Lung (tissue), 11 donors: ENCODE measurements at regions not wholly inside any gene's neighbourhood (a gene's known extent, or its start where the extent isn't known, plus 50 kb on each side); places are given as distances from the start of the nearest gene placed in this dataset.

ENCODE experiments used
- ATAC-seq: fragments of 200-7000 bp; cut with Tn5 transposase; one replicate; pipeline ENCODE4 v1.9.1; 2020; ENCODE audit warnings: moderate number of reproducible peaks; ENCODE audit not compliant: insufficient read depth, low FRiP score
- DNase-seq, 3 donors: peaks; one replicate each; pipeline ENCODE4 v3.0.0-alpha.2; 2013 to 2017
- H3K27ac ChIP-seq, 2 donors: one replicate each; pipeline ENCODE4 v1.5.1; 2013; ENCODE audit warnings: mild to moderate bottlenecking in 2 of 2, moderate library complexity in 2 of 2, control low read depth in 1 of 2, inconsistent platforms in 1 of 2, low read depth in 1 of 2, low read length in 1 of 2
- H3K27me3 ChIP-seq, 3 donors: one replicate each; pipeline ENCODE4 v1.5.1; 2013; ENCODE audit warnings: low read length in 2 of 3; ENCODE audit not compliant: control insufficient read depth in 3 of 3, insufficient read depth in 3 of 3
- H3K36me3 ChIP-seq, 4 donors: one replicate each; pipeline ENCODE4 v1.5.1; 2013; ENCODE audit warnings: low read length in 4 of 4, mild to moderate bottlenecking in 1 of 4, moderate library complexity in 1 of 4; ENCODE audit not compliant: control insufficient read depth in 4 of 4, insufficient read depth in 4 of 4
- H3K4me1 ChIP-seq, 5 donors: one replicate each; pipeline ENCODE4 v1.5.1; 2013; ENCODE audit warnings: low read length in 5 of 5, mild to moderate bottlenecking in 2 of 5, moderate library complexity in 1 of 5; ENCODE audit not compliant: control insufficient read depth in 5 of 5, insufficient read depth in 5 of 5
- H3K4me3 ChIP-seq: one replicate; pipeline ENCODE4 v1.5.1; 2013; ENCODE audit warnings: mild to moderate bottlenecking, control low read depth, moderate library complexity
- H3K9ac ChIP-seq, 2 donors: one replicate each; pipeline ENCODE4 v1.5.1; 2013; ENCODE audit warnings: low read length in 2 of 2, control low read depth in 1 of 2; ENCODE audit not compliant: insufficient read depth in 1 of 2
- H3K9me3 ChIP-seq, 4 donors: one replicate each; pipeline ENCODE4 v1.5.1; 2013; ENCODE audit warnings: low read length in 3 of 4, mild to moderate bottlenecking in 1 of 4, moderate library complexity in 1 of 4; ENCODE audit not compliant: control insufficient read depth in 4 of 4, insufficient read depth in 3 of 4
- WGBS, 2 donors: extraction: QIAGEN DNeasy Blood & Tissue Kit; methylation state at CpG; one replicate each; pipeline ENCODE4 v1.1.7; 2013; 5-methylcytosine and 5-hydroxymethylcytosine counted together
- TF ChIP-seq, protein P1 (sequence below): IDR thresholded peaks from 2 replicates; pipeline ENCODE4 v1.5.1; 2012; ENCODE audit warnings: mild to moderate bottlenecking; ENCODE audit errors: control extremely low read depth, extremely low read depth
- donor health status: control.
- donor health status: control.
- donor health status: Bipolar disorder and iron deficiency.
- donor health status: healthy.
- donor health status: DM: yes; HTN: yes; CAD: no.

DNA sequence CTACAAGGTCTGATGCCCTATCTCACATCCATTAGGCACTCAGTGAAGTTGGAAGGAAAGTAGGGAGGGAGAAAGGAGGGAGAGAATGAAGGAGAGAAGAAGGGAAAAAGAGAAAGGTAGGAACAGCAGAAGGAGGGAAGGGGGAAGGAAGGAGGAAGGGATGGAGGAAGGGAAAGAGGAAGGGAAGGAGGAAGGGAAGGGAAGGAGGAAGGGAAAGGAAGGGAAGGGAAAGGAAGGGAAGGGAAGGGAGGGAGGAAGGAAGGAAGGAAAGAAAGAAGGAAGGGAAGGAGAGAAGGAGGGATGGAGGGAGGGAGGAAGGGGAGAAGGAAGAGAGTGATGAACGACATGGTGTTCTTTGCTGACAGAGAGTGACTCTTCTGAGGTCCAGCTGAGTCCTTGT lies 468.9 kb upstream of the MYT1L start:
- TF ChIP-seq, protein P1, sequence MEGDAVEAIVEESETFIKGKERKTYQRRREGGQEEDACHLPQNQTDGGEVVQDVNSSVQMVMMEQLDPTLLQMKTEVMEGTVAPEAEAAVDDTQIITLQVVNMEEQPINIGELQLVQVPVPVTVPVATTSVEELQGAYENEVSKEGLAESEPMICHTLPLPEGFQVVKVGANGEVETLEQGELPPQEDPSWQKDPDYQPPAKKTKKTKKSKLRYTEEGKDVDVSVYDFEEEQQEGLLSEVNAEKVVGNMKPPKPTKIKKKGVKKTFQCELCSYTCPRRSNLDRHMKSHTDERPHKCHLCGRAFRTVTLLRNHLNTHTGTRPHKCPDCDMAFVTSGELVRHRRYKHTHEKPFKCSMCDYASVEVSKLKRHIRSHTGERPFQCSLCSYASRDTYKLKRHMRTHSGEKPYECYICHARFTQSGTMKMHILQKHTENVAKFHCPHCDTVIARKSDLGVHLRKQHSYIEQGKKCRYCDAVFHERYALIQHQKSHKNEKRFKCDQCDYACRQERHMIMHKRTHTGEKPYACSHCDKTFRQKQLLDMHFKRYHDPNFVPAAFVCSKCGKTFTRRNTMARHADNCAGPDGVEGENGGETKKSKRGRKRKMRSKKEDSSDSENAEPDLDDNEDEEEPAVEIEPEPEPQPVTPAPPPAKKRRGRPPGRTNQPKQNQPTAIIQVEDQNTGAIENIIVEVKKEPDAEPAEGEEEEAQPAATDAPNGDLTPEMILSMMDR = no peak
- WGBS, 2 donors = 66 to 74% methylated on average over 1 of the region's 1 CpG
- ATAC-seq = no peak

DNA sequence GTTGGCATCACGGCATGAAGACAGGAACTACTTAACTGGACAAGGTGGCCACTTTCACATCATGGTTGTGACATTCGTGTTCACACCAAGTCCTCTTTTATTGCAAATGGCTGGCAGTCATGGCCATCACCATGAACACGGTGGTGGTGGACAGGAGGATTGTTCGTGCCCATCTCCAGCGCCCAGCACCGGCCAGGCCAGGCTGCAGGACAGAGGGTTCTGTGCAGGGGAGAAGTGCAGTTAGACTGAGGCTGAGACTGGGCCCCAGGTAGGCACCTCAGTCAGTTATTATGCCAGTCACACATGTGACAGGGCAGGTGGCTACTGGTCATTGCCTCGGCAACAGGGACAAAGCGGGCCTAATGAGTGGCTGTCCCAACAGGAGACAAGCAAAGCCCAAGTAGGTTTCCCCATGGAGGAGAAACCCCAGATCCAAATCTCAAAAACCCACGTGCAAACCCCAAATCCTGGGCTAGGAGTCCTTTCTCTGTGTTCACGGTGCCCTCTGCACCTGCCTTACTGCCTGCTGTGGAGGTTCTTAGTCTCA lies 468.1 kb upstream of the MYT1L start:
- WGBS, 2 donors = 85 to 87% methylated on average over 10 of the region's 10 CpGs
- no peak overlapping the region for H3K9ac ChIP-seq
- no peaks in the 10 kb centered on the region for H3K36me3 ChIP-seq
- TF ChIP-seq, protein P1 = no peak
- H3K4me1 ChIP-seq = no peaks in the 10 kb centered on the region
- no peak overlapping the region for H3K4me3 ChIP-seq
- peaks cover 0 to 8% (median 2%) of the 10 kb centered on the region in 4 donors for H3K9me3 ChIP-seq
- no peak for ATAC-seq
- H3K27me3 ChIP-seq = peaks cover 0 to 3% (median 0%) of the 10 kb centered on the region in 3 donors
- DNase-seq = no peak
- no peak overlapping the region for H3K27ac ChIP-seq

More for the DNA sequence above, 468.9 kb upstream of the MYT1L start:
- Histone ChIP-seq H3K27me3 (peaks cover 0 to 3% (median 0%) of the 10 kb centered on the region in 3 donors), H3K4me3 (no peak overlapping the region), H3K4me1 (no peaks in the 10 kb centered on the region), H3K9ac (no peak overlapping the region), H3K27ac (no peak overlapping the region), H3K9me3 (peaks cover 0 to 8% (median 2%) of the 10 kb centered on the region in 4 donors), H3K36me3 (no peaks in the 10 kb centered on the region)
- no peak for DNase-seq

DNA sequence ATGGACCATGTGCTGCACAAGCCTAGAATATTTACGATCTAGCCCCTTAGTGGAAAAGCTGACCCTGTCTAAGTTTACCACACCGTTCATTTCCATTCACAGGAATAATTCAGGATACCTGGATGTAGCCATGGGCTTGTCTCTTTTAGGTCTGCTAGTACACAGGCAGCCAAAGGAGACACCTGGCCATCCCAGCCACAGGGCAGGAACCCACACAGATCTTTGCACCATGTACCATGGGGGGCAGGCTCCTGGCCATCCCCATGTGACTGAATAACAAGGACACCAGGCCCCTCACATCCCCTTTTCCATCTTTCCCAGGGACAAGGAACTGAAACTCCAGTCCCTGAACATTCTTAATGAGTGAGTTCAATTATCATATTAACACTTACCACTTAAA lies 467.3 kb upstream of the MYT1L start:
- H3K9ac ChIP-seq = no peak overlapping the region
- peaks cover 0 to 8% (median 2%) of the 10 kb centered on the region in 4 donors for H3K9me3 ChIP-seq
- TF ChIP-seq, protein P1 = no peak
- no peaks in the 10 kb centered on the region for H3K4me1 ChIP-seq
- no peak for ATAC-seq
- WGBS, 2 donors = 89 to 91% methylated on average over 2 of the region's 2 CpGs
- peaks cover 0 to 3% (median 0%) of the 10 kb centered on the region in 3 donors for H3K27me3 ChIP-seq
- DNase-seq = no peak
- H3K36me3 ChIP-seq = no peaks in the 10 kb centered on the region
- H3K4me3 ChIP-seq = no peak overlapping the region
- H3K27ac ChIP-seq = no peak overlapping the region

DNA sequence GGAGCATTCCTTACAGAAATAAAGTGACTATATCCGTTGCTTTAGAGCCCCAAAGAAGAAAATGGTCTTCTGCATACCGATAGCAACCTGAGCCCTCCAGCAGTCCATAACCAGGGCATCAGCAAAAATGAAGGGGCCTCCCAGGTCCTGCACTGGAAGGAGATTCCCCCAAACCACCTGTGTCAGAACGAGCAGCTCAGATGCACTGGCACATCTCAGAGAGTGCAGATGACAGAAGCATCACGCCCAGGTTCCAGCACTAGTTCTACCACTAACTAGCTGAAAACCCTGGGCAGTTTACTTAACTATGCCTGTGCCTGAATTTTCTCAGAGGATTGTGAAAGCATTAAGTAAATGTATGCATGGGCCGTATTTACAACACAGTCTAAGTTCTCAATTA lies 466.7 kb upstream of the MYT1L start:
- Histone ChIP-seq H3K9me3 (peaks cover 0 to 11% (median under 1%) of the 10 kb centered on the region in 4 donors), H3K27me3 (peaks cover 0 to 3% (median 0%) of the 10 kb centered on the region in 3 donors), H3K4me3 (no peak overlapping the region), H3K27ac (no peak overlapping the region), H3K9ac (no peak overlapping the region), H3K36me3 (no peaks in the 10 kb centered on the region), H3K4me1 (no peaks in the 10 kb centered on the region)
- 80 to 87% methylated on average over 5 of the region's 5 CpGs for WGBS, 2 donors
- DNase-seq = no peak
- TF ChIP-seq, protein P1 = no peak
- ATAC-seq = no peak
